ENCODE measurements at regions not wholly inside any gene's neighbourhood (a gene's known extent, or its start where the extent isn't known, plus 50 kb on each side); places are given as distances from the start of the nearest gene placed in this dataset.

DNA sequence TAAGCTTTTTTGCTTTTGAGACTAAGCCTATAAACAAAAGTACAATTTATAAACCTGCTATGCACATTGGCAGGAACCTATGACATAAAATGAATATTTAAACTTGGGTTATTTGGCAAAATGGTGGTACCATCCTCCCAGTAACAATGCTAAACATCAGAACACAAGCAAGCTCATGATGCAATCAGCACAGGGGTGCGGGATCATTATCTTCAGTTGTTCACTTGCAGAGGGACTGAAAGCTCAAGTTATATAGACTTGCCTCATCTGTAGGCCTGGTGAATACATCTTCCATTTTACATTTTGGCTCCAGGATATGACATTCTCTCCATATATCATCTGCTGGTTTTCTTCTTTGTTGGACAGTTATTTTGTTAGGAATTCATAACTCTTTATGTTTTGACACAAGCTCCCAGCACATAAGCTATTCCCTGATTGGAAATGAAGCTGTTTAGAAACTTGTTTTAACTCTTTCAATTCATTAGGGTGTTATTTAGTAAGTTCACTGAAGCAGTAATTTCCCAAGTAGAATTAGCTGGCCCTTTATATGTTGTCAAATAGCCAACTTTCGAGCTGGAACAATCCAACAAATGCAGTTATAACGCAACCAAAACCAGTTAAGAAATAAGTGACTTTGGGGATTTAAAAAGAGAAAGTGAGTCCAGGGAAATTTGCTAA is 124.7 kb upstream of the LIFR start:
- no TSS peak for BruUV-seq (replicated peaks)
- no peak for TF ChIP-seq EZH2 (IDR thresholded peaks at IDR 0.05; ENCODE audit: borderline replicate concordance, low read depth, low read length, poor library complexity, severe bottlenecking)
- H3K27ac ChIP-seq (ENCODE audit: low read depth, low read length, poor library complexity, severe bottlenecking), result no peak overlapping the region
- no peak overlapping the region for H3K4me3 ChIP-seq (ENCODE audit: low read depth, low read length, poor library complexity, severe bottlenecking)
- H3K36me3 ChIP-seq (ENCODE audit: insufficient read depth, low read length, poor library complexity, severe bottlenecking), result no peaks in the 10 kb centered on the region
- DNase-seq (ENCODE audit: low spot score), result no peak
- intact Hi-C loops (cut with micrococcal nuclease; ENCODE audit: unreplicated experiment), result no loop called here
- POLR2A ChIA-PET (ENCODE audit: low non-redundant PET), result no interaction called here
- H3K27me3 ChIP-seq (replicated peaks; ENCODE audit: insufficient read depth, low read depth, low read length, poor library complexity), result no peaks in the 10 kb centered on the region
- H3K4me1 ChIP-seq (ENCODE audit: insufficient read depth, low read length, poor library complexity, severe bottlenecking), result no peaks in the 10 kb centered on the region
- CTCF ChIA-PET, result no interaction called here
- no peaks in the 10 kb centered on the region for H3K9me3 ChIP-seq (ENCODE audit: low read depth, low read length, poor library complexity, severe bottlenecking)

DNA sequence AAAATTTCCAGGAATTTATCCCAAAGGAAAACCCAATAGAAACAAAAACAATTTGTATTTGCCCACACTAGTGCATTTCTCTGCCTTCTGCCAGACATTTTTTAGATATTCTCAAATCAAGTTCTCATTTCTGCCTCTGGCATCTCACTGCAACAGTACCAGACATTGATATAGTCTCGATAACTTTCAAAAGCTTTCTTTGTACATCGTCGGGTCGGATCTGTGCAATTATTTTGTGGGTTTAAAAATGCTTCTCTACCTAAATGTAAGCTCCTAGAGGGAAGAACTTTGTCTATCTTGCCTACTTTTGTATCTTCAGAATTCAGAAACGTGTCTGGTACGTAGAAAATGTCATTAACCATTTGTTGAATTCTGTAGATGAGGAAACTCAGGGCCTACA is 125.5 kb upstream of the LIFR start:
- no TSS peak for BruUV-seq (replicated peaks)
- no peak for TF ChIP-seq EZH2 (IDR thresholded peaks at IDR 0.05; ENCODE audit: borderline replicate concordance, low read depth, low read length, poor library complexity, severe bottlenecking)
- TF ChIP-seq, protein P1, sequence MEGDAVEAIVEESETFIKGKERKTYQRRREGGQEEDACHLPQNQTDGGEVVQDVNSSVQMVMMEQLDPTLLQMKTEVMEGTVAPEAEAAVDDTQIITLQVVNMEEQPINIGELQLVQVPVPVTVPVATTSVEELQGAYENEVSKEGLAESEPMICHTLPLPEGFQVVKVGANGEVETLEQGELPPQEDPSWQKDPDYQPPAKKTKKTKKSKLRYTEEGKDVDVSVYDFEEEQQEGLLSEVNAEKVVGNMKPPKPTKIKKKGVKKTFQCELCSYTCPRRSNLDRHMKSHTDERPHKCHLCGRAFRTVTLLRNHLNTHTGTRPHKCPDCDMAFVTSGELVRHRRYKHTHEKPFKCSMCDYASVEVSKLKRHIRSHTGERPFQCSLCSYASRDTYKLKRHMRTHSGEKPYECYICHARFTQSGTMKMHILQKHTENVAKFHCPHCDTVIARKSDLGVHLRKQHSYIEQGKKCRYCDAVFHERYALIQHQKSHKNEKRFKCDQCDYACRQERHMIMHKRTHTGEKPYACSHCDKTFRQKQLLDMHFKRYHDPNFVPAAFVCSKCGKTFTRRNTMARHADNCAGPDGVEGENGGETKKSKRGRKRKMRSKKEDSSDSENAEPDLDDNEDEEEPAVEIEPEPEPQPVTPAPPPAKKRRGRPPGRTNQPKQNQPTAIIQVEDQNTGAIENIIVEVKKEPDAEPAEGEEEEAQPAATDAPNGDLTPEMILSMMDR (conservative IDR thresholded peaks at IDR 0.05; ENCODE audit: low read depth, low read length), result no peak
- Histone ChIP-seq H3K27me3 (replicated peaks; ENCODE audit: insufficient read depth, low read depth, low read length, poor library complexity) (no peaks in the 10 kb centered on the region), H3K4me1 (ENCODE audit: insufficient read depth, low read length, poor library complexity, severe bottlenecking) (no peaks in the 10 kb centered on the region), H3K36me3 (ENCODE audit: insufficient read depth, low read length, poor library complexity, severe bottlenecking) (no peaks in the 10 kb centered on the region), H3K4me3 (ENCODE audit: low read depth, low read length, poor library complexity, severe bottlenecking) (no peak overlapping the region), H3K27ac (ENCODE audit: low read depth, low read length, poor library complexity, severe bottlenecking) (no peak overlapping the region), H3K9me3 (ENCODE audit: low read depth, low read length, poor library complexity, severe bottlenecking) (no peaks in the 10 kb centered on the region)
- DNase-seq (ENCODE audit: low spot score), result no peak
- POLR2A ChIA-PET (ENCODE audit: low non-redundant PET), result no interaction called here
- CTCF ChIA-PET, result no interaction called here
- intact Hi-C loops (cut with micrococcal nuclease; ENCODE audit: unreplicated experiment), result no loop called here

DNA sequence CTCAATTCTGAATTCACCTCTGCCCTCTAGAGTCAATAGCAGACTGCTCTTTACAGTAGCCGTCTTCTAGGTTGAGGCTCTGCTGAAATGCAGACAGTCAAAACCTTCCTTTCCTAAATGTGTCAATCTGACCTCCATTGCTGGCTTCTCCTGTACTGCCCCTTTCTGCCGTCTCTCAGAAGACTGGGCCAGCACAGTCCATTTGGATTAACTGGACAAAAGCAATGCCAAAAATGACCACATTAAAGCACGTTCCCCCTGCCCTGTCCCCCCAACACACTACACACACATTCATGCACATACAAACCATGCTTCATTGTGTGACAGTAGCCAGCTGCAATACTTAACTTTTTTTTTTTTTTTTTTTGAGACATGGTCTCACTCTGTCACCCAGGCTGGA is 130.2 kb upstream of the LIFR start:
- CTCF ChIA-PET, result no interaction called here

More for the DNA sequence above, 130.2 kb upstream of the LIFR start:
- TF ChIP-seq EZH2 (IDR thresholded peaks at IDR 0.05; ENCODE audit: borderline replicate concordance, low read depth, low read length, poor library complexity, severe bottlenecking), result no peak
- TF ChIP-seq, protein P1 (conservative IDR thresholded peaks at IDR 0.05; ENCODE audit: low read depth, low read length), result no peak
- intact Hi-C loops (cut with micrococcal nuclease; ENCODE audit: unreplicated experiment), result no loop called here
- Histone ChIP-seq H3K27ac (ENCODE audit: low read depth, low read length, poor library complexity, severe bottlenecking) (no peak overlapping the region), H3K4me1 (ENCODE audit: insufficient read depth, low read length, poor library complexity, severe bottlenecking) (no peaks in the 10 kb centered on the region), H3K4me3 (ENCODE audit: low read depth, low read length, poor library complexity, severe bottlenecking) (no peak overlapping the region), H3K27me3 (replicated peaks; ENCODE audit: insufficient read depth, low read depth, low read length, poor library complexity) (no peaks in the 10 kb centered on the region), H3K36me3 (ENCODE audit: insufficient read depth, low read length, poor library complexity, severe bottlenecking) (no peaks in the 10 kb centered on the region), H3K9me3 (ENCODE audit: low read depth, low read length, poor library complexity, severe bottlenecking) (no peaks in the 10 kb centered on the region)
- BruUV-seq (replicated peaks), result no TSS peak
- DNase-seq (ENCODE audit: low spot score), result no peak
- POLR2A ChIA-PET (ENCODE audit: low non-redundant PET), result interaction anchor here (0.7 kb wide), 1 partner anchor 166 kb away, joined by 7 read pairs; no protein-coding TSS in a partner anchor

Measured in A673 (cell line).